HCT116 (cell line): ENCODE measurements at regions not wholly inside any gene's neighbourhood (a gene's known extent, or its start where the extent isn't known, plus 50 kb on each side); places are given as distances from the start of the nearest gene placed in this dataset.

Experiments used
- ATAC-seq: fragments of 200-7000 bp; cut with Tn5 transposase; 2 replicates; pipeline ENCODE4 v1.9.1; 2020; ENCODE audit warnings: mild to moderate bottlenecking, moderate library complexity
- BruUV-seq: library from RNA; stranded (reverse); fragments of 400-500 nt; replicated peaks from 2 replicates; lab custom pipeline; 2021; lab: Mats Ljungman, UMichigan
- CTCF ChIA-PET: fragments of 300-600 bp; sonication (Branson Sonifier 250); formaldehyde crosslinking; loops from one replicate; lab custom pipeline; 2021; ENCODE audit warnings: antibody characterized with exemption; lab: Charles Lee
- POLR2A ChIA-PET: fragments of 300-600, 350-600 bp; sonication (Branson Sonifier 250); formaldehyde crosslinking; loops from one replicate; lab custom pipeline; 2021; ENCODE audit warnings: antibody characterized with exemption; lab: Charles Lee
- RAD21 ChIA-PET, 2 experiments: fragments of 300-600 bp; sonication (Branson Sonifier 250); formaldehyde crosslinking; loops; one replicate each; lab custom pipeline; 2023; ENCODE audit warnings: low total read pairs in 2 of 2; ENCODE audit not compliant: uncharacterized antibody in 2 of 2, unreplicated experiment in 2 of 2, low non-redundant PET in 1 of 2; lab: Charles Lee
- DNase-seq: peaks from one replicate; pipeline ENCODE4 v3.0.0-alpha.2; 2010; ENCODE audit warnings: low read depth, low spot score
- H2AFZ ChIP-seq: fragments of 200-600 bp; shearing (Covaris generic), sonication (generic); 2 replicates; pipeline ENCODE4 v1.6.1; 2017; ENCODE audit warnings: low read depth, mixed run types, mixed read lengths, antibody characterized with exemption, low read length; ENCODE audit not compliant: poor library complexity, severe bottlenecking
- H3K27ac ChIP-seq: 2 replicates; pipeline ENCODE4 v1.5.1; 2012; ENCODE audit warnings: low read depth, low read length
- H3K27me3 ChIP-seq: fragments of 200-600 bp; sonication (generic); 2 replicates; pipeline ENCODE4 v1.6.1; 2016; ENCODE audit warnings: mixed run types, low read length, mixed read lengths; ENCODE audit not compliant: insufficient read depth
- H3K36me3 ChIP-seq, 2 experiments: fragments of 200-500 bp in 1 of 2; fragments of 200-600 bp in 1 of 2; sonication (Bioruptor generic) in 1 of 2; sonication (generic) in 1 of 2; 2 replicates each; pipeline versions ENCODE4 v1.5.1 to v1.6.1; 2014 to 2016; ENCODE audit warnings: low read length in 2 of 2, inconsistent platforms in 1 of 2, mixed read lengths in 1 of 2, mixed run types in 1 of 2; ENCODE audit not compliant: insufficient read depth in 2 of 2, control insufficient read depth in 1 of 2
- H3K4me1 ChIP-seq, 2 experiments: fragments of 200-600 bp in 1 of 2; sonication (generic) in 1 of 2; 2 replicates each; pipeline versions ENCODE4 v1.5.1 to v1.6.1; 2012 to 2017; ENCODE audit warnings: low read length in 2 of 2, inconsistent platforms in 1 of 2, mild to moderate bottlenecking in 1 of 2, mixed read lengths in 1 of 2, mixed run types in 1 of 2, moderate library complexity in 1 of 2; ENCODE audit not compliant: insufficient read depth in 2 of 2, control insufficient read depth in 1 of 2
- H3K4me2 ChIP-seq: fragments of 200-600 bp; sonication (generic); 2 replicates; pipeline ENCODE4 v1.6.1; 2017; ENCODE audit warnings: mixed run types, low read length, mixed read lengths
- H3K4me3 ChIP-seq, 2 experiments: fragments of 200-600 bp in 1 of 2; sonication (generic) in 1 of 2; replicated peaks in 1 of 2; 2 replicates each; pipeline ENCODE4 v1.5.1; 2011 to 2016; ENCODE audit warnings: low read length in 2 of 2, control low read depth in 1 of 2, low read depth in 1 of 2, mild to moderate bottlenecking in 1 of 2, mixed read lengths in 1 of 2, mixed run types in 1 of 2
- H3K79me2 ChIP-seq: fragments of 200-600 bp; sonication (generic); 2 replicates; pipeline ENCODE4 v1.6.1; 2017; ENCODE audit warnings: mild to moderate bottlenecking, mixed run types, low read length, moderate library complexity, mixed read lengths; ENCODE audit not compliant: insufficient read depth
- H3K9ac ChIP-seq: fragments of 200-600 bp; sonication (generic); 2 replicates; pipeline ENCODE4 v1.6.1; 2016; ENCODE audit warnings: low read length, mixed read lengths
- H3K9me2 ChIP-seq: fragments of 200-600 bp; sonication (generic), shearing (Covaris generic); 2 replicates; pipeline ENCODE4 v1.6.1; 2017; ENCODE audit warnings: mixed run types, mild to moderate bottlenecking, moderate library complexity; ENCODE audit not compliant: insufficient read depth
- H3K9me3 ChIP-seq, 2 experiments: fragments of 200-500 bp in 1 of 2; fragments of 200-600 bp in 1 of 2; sonication (Bioruptor generic) in 1 of 2; sonication (generic) in 1 of 2; 2 replicates each; pipeline ENCODE4 v1.6.1; 2014 to 2017; ENCODE audit warnings: low read length in 2 of 2, mixed read lengths in 2 of 2, inconsistent platforms in 1 of 2, low read depth in 1 of 2, mild to moderate bottlenecking in 1 of 2, mixed run types in 1 of 2, moderate library complexity in 1 of 2; ENCODE audit not compliant: control insufficient read depth in 1 of 2, insufficient read depth in 1 of 2
- H4K20me1 ChIP-seq: fragments of 200-600 bp; sonication (generic), shearing (Covaris generic); 2 replicates; pipeline ENCODE4 v1.6.1; 2017; ENCODE audit warnings: mixed run types, mild to moderate bottlenecking, moderate library complexity; ENCODE audit not compliant: insufficient read depth
- CBX3 ChIP-seq: IDR thresholded peaks from 2 replicates; pipeline ENCODE4 v1.6.1; 2012; ENCODE audit warnings: low read depth
- JUND ChIP-seq: IDR thresholded peaks from 2 replicates; pipeline ENCODE4 v1.6.1; 2012
- POLR2AphosphoS5 ChIP-seq: IDR thresholded peaks from 2 replicates; pipeline ENCODE4 v1.6.1; 2011; ENCODE audit warnings: mild to moderate bottlenecking, low read depth, low read length, moderate library complexity
- SIN3A ChIP-seq: IDR thresholded peaks from 2 replicates; pipeline ENCODE4 v1.6.1; 2012; ENCODE audit warnings: low read depth
- SRF ChIP-seq: IDR thresholded peaks from 2 replicates; pipeline ENCODE4 v1.6.1; 2012; ENCODE audit warnings: low read depth
- ZFX ChIP-seq: fragments of 450-650 bp; IDR thresholded peaks from 2 replicates; pipeline ENCODE4 v1.6.1; 2017
- ZNF274 ChIP-seq: fragments of 200-500 bp; sonication (Bioruptor generic); IDR thresholded peaks from 2 replicates; pipeline ENCODE4 v1.6.1; 2014; ENCODE audit warnings: mild to moderate bottlenecking, low read depth, low read length, inconsistent platforms
- intact Hi-C: fragments of 100-400 bp; cut with micrococcal nuclease; formaldehyde crosslinking; loops from 2 replicates; pipeline ENCODE4 v1.10.0; 2022
- TF ChIP-seq, protein P1 (sequence below): IDR thresholded peaks from 2 replicates; pipeline ENCODE4 v1.6.1; 2011; ENCODE audit warnings: mild to moderate bottlenecking, low read length, moderate library complexity; ENCODE audit not compliant: insufficient replicate concordance; ENCODE audit errors: extremely low read depth
- TF ChIP-seq, protein P2 (sequence below), 3 experiments: fragments of 200-600 bp in 1 of 3; sonication (generic) in 1 of 3; IDR thresholded peaks in 2 of 3; conservative IDR thresholded peaks in 1 of 3; 2 replicates each; pipeline ENCODE4 v1.5.1; 2012 to 2017; ENCODE audit warnings: low read depth in 2 of 3, low read length in 2 of 3, antibody characterized with exemption in 1 of 3, borderline replicate concordance in 1 of 3, control low read depth in 1 of 3, mild to moderate bottlenecking in 1 of 3, mixed read lengths in 1 of 3, mixed run types in 1 of 3, moderate library complexity in 1 of 3; ENCODE audit not compliant: insufficient read depth in 1 of 3

DNA sequence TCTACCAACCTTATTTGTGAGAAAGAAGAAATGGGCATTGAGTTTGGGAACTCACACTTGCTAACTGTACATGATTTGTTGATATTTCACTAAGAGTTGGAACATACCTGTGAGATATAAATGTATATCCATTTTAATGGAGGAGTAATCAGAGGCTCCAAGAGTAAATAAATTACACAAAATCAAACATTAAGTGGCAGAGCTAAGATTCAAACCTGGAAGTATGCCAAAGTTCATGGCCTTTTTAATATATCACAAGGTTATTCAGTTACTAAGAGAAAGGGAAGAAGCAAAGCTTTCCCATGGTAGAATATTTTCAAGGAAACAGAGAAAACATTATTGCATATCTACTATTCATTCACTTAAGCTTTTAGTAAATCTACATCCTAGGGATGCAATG, 1641.1 kb downstream of the FAM181B start (continued):
- TF ChIP-seq CBX3 (no peak), SRF (no peak), ZNF274 (no peak), ZFX (no peak)
- TF ChIP-seq, protein P1, sequence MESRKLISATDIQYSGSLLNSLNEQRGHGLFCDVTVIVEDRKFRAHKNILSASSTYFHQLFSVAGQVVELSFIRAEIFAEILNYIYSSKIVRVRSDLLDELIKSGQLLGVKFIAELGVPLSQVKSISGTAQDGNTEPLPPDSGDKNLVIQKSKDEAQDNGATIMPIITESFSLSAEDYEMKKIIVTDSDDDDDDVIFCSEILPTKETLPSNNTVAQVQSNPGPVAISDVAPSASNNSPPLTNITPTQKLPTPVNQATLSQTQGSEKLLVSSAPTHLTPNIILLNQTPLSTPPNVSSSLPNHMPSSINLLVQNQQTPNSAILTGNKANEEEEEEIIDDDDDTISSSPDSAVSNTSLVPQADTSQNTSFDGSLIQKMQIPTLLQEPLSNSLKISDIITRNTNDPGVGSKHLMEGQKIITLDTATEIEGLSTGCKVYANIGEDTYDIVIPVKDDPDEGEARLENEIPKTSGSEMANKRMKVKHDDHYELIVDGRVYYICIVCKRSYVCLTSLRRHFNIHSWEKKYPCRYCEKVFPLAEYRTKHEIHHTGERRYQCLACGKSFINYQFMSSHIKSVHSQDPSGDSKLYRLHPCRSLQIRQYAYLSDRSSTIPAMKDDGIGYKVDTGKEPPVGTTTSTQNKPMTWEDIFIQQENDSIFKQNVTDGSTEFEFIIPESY = no peak

DNA sequence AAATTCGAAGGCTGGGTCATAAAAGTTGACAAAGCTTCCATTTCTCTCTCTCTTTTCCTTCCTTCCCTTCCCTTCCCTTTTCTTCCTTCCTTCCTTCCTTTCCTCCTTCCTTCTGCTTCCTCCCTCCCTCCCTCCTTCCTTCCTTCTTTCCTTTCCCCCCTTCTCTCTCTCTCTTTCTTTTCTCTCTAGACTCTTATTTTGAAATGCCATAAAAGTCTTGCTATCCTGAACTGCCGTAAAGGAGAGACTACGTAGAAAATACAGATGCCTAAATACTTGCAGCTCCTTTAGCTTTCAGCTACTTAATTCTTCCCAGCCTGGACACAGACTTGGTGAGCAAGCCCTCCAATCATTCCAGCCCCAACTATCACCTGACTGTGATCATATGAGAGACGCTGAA, 1644.4 kb downstream of the FAM181B start:
- RAD21 ChIA-PET = no interaction called here
- H3K9me2 ChIP-seq = no peaks in the 10 kb centered on the region
- H3K27me3 ChIP-seq = no peaks in the 10 kb centered on the region
- peaks cover 3 to 21% of the 10 kb centered on the region in 2 experiments; a peak in 2 of 4 replicates for H3K9me3 ChIP-seq
- CTCF ChIA-PET = no interaction called here
- H2AFZ ChIP-seq = no peak overlapping the region
- H4K20me1 ChIP-seq = no peaks in the 10 kb centered on the region
- no peaks in the 10 kb centered on the region for H3K79me2 ChIP-seq
- no peak overlapping the region for H3K4me2 ChIP-seq
- intact Hi-C loops = no loop called here
- no peaks in the 10 kb centered on the region for H3K36me3 ChIP-seq
- no peak overlapping the region for H3K9ac ChIP-seq
- no peak for DNase-seq
- no peak for ATAC-seq
- TF ChIP-seq POLR2AphosphoS5 (no peak), JUND (no peak), SIN3A (no peak), CBX3 (no peak)
- TF ChIP-seq, protein P2, sequence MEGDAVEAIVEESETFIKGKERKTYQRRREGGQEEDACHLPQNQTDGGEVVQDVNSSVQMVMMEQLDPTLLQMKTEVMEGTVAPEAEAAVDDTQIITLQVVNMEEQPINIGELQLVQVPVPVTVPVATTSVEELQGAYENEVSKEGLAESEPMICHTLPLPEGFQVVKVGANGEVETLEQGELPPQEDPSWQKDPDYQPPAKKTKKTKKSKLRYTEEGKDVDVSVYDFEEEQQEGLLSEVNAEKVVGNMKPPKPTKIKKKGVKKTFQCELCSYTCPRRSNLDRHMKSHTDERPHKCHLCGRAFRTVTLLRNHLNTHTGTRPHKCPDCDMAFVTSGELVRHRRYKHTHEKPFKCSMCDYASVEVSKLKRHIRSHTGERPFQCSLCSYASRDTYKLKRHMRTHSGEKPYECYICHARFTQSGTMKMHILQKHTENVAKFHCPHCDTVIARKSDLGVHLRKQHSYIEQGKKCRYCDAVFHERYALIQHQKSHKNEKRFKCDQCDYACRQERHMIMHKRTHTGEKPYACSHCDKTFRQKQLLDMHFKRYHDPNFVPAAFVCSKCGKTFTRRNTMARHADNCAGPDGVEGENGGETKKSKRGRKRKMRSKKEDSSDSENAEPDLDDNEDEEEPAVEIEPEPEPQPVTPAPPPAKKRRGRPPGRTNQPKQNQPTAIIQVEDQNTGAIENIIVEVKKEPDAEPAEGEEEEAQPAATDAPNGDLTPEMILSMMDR (IDR thresholded peaks at IDR 0.05 in 2 of 3, conservative IDR thresholded peaks at IDR 0.05 in 1 of 3; ENCODE audit: borderline replicate concordance in 1 of 3, insufficient read depth in 1 of 3, low read depth in 2 of 3, low read length in 2 of 3) = no peak
- H3K4me1 ChIP-seq = no peaks in the 10 kb centered on the region
- H3K27ac ChIP-seq = no peak overlapping the region
- no peak overlapping the region for H3K4me3 ChIP-seq
- no TSS peak for BruUV-seq
- POLR2A ChIA-PET = no interaction called here
